Esophagus squamous epithelium (tissue), 5 donors: ENCODE measurements at regions not wholly inside any gene's neighbourhood (a gene's known extent, or its start where the extent isn't known, plus 50 kb on each side); places are given as distances from the start of the nearest gene placed in this dataset.

Experiments used
- DNase-seq: peaks from one replicate; lab custom pipeline; 2025; lab: John Stamatoyannopoulos, UW
- H3K27ac ChIP-seq, 4 donors: fragments of 200-600 bp; sonication (generic); one replicate each; pipeline ENCODE4 v1.5.1; 2016 to 2019; ENCODE audit warnings: mild to moderate bottlenecking in 1 of 4
- H3K27me3 ChIP-seq, 4 donors: fragments of 200-600 bp; sonication (generic); 1 replicate in 3 of 4; 2 replicates in 1 of 4; pipeline versions ENCODE4 v1.5.1 to v1.6.0; 2017 to 2021; ENCODE audit warnings: antibody characterized with exemption in 1 of 4
- H3K36me3 ChIP-seq, 3 donors: fragments of 200-600 bp; sonication (generic); one replicate each; pipeline ENCODE4 v1.5.1; 2016 to 2019
- H3K4me1 ChIP-seq, 3 donors: fragments of 200-600 bp; sonication (generic); one replicate each; pipeline ENCODE4 v1.5.1; 2017 to 2019
- H3K4me3 ChIP-seq, 4 donors: fragments of 200-600 bp; sonication (generic); 1 replicate in 3 of 4; 2 replicates in 1 of 4; pipeline ENCODE4 v1.5.1; 2016 to 2019; ENCODE audit warnings: mild to moderate bottlenecking in 2 of 4, moderate library complexity in 1 of 4
- H3K9me3 ChIP-seq, 3 donors: fragments of 200-600 bp; sonication (generic); one replicate each; pipeline ENCODE4 v1.5.1; 2016 to 2019
- POLR2A ChIP-seq, 4 donors: fragments of 450-650 bp; IDR thresholded peaks; one replicate each; pipeline ENCODE4 v1.6.1; 2017; ENCODE audit warnings: antibody characterized with exemption in 4 of 4, mild to moderate bottlenecking in 4 of 4, moderate library complexity in 3 of 4
- WGBS, 2 donors: methylation state at CpG; one replicate each; pipeline ENCODE4 v1.1.5; 2018; 5-methylcytosine and 5-hydroxymethylcytosine counted together
- intact Hi-C: fragments of 100-400 bp; cut with DNase I; formaldehyde crosslinking; loops from one replicate; pipeline ENCODE4 v1.15.0; 2022
- TF ChIP-seq, protein P1 (sequence below), 6 experiments: fragments of 450-650 bp in 4 of 6; fragments of 200-600 bp in 2 of 6; sonication (generic) in 2 of 6; IDR thresholded peaks; one replicate each; pipeline ENCODE4 v1.5.1; 2016 to 2019; ENCODE audit warnings: antibody characterized with exemption in 6 of 6, mild to moderate bottlenecking in 4 of 6, moderate library complexity in 4 of 6
- donor health status: DM: yes; HTN: yes; CAD: no.

DNA sequence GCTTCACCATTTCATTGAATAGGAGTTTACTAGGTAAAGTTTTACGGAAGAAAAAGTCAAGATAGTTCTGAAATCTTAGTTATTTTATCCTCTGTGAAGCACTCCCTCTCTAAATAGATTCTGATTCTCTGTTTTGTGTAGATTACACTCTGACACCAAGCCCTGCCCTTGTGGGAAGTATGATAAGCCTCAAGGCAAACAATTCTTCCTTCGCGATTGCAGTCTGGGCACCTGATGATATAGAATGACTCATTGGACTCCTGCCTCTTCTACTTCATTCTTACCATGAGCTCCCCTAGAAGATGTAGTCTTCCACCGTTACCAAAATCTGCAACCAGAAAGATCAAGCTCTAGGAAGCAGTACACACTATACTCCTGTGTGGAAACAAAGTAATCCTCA, 626.9 kb upstream of the PTGER4 start:
- Histone ChIP-seq H3K4me3 (no peak overlapping the region), H3K4me1 (peaks cover 0 to 6% (median 0%) of the 10 kb centered on the region in 3 donors), H3K27ac (no peak overlapping the region), H3K36me3 (no peaks in the 10 kb centered on the region), H3K9me3 (no peaks in the 10 kb centered on the region), H3K27me3 (no peaks in the 10 kb centered on the region)
- intact Hi-C loops = no loop called here
- no peak for DNase-seq
- 35 to 70% methylated on average over 4 of the region's 4 CpGs for WGBS, 2 donors
- TF ChIP-seq, protein P1, sequence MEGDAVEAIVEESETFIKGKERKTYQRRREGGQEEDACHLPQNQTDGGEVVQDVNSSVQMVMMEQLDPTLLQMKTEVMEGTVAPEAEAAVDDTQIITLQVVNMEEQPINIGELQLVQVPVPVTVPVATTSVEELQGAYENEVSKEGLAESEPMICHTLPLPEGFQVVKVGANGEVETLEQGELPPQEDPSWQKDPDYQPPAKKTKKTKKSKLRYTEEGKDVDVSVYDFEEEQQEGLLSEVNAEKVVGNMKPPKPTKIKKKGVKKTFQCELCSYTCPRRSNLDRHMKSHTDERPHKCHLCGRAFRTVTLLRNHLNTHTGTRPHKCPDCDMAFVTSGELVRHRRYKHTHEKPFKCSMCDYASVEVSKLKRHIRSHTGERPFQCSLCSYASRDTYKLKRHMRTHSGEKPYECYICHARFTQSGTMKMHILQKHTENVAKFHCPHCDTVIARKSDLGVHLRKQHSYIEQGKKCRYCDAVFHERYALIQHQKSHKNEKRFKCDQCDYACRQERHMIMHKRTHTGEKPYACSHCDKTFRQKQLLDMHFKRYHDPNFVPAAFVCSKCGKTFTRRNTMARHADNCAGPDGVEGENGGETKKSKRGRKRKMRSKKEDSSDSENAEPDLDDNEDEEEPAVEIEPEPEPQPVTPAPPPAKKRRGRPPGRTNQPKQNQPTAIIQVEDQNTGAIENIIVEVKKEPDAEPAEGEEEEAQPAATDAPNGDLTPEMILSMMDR (IDR thresholded peaks at IDR 0.05) = no peak
- TF ChIP-seq POLR2A (IDR thresholded peaks at IDR 0.05) = no peak

DNA sequence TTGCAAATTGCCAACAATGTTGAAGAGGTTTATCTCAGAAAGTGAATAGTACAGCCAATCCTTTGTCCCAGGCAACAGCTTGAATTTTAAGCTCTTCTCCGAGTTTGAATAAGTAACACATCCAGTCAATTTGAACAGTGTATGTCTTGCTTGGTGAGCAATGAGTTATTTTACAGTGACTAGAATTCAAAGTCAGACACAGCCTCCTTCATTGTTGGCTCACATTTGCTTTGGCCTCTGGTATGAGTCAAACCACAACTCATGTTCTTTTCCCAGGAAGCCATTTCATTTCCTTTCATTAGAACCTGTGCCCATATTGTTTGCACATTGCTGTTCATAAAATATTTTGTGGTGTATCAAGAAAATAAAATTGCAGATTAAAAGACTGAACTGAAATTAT, 622.0 kb upstream of the DAB2 start:
- TF ChIP-seq, protein P1 (IDR thresholded peaks at IDR 0.05) = no peak
- no peak for TF ChIP-seq POLR2A (IDR thresholded peaks at IDR 0.05)
- 36 to 48% methylated on average over 1 of the region's 1 CpG for WGBS, 2 donors
- no peaks in the 10 kb centered on the region for H3K9me3 ChIP-seq
- no peak for DNase-seq
- H3K36me3 ChIP-seq = no peaks in the 10 kb centered on the region
- no peak overlapping the region for H3K4me3 ChIP-seq
- no peaks in the 10 kb centered on the region for H3K27me3 ChIP-seq
- intact Hi-C loops = no loop called here
- no peak overlapping the region for H3K27ac ChIP-seq
- H3K4me1 ChIP-seq = no peaks in the 10 kb centered on the region

DNA sequence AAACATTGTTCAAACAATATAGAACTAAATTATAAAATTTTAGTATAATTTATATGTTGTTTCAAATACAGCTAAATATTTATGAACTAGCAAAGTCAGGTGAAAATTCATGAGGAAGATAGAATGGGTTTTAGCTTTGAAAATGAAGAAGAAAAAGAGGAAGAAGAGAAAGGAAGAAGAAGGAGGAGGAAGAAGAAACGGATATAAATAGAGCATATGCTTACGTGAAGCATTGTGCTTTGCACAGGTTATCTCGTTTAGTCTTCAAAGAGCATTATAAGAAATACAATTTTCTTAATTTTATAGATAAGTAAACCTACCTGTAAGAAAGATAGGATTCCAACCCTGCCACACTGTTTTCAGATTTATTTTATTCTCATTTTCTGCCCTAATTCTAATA, 620.6 kb upstream of the DAB2 start:
- intact Hi-C loops = no loop called here
- TF ChIP-seq, protein P1 (IDR thresholded peaks at IDR 0.05) = no peak
- no peak for TF ChIP-seq POLR2A (IDR thresholded peaks at IDR 0.05)
- no peaks in the 10 kb centered on the region for H3K9me3 ChIP-seq
- DNase-seq = no peak
- no peaks in the 10 kb centered on the region for H3K27me3 ChIP-seq
- no peaks in the 10 kb centered on the region for H3K36me3 ChIP-seq
- H3K4me3 ChIP-seq = no peak overlapping the region
- WGBS, 2 donors = 70 to 85% methylated on average over 3 of the region's 3 CpGs
- H3K27ac ChIP-seq = no peak overlapping the region
- H3K4me1 ChIP-seq = no peaks in the 10 kb centered on the region

DNA sequence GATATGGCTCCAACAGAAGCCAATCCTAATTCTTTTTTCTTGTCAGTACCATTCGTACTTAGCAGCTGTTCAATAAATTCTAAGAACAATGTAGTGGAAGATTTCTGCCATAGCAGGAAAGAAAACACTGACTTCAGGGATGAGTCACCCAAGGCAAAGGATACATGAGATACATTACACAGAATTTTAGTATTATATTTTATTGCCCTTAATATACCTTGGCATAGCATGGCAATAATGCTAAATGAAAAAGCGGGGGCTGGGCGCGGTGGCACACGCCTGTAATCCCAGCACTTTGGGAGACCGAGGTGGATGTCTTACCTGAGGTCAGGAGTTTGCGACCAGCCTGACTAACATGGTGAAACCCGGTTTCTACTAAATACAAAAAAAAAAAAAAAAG, 619.1 kb upstream of the DAB2 start:
- Histone ChIP-seq H3K4me1 (no peaks in the 10 kb centered on the region), H3K36me3 (no peaks in the 10 kb centered on the region), H3K4me3 (no peak overlapping the region), H3K27ac (no peak overlapping the region), H3K27me3 (no peaks in the 10 kb centered on the region), H3K9me3 (no peaks in the 10 kb centered on the region)
- intact Hi-C loops = no loop called here
- no peak for DNase-seq
- 87 to 93% methylated on average over 8 of the region's 8 CpGs for WGBS, 2 donors
- TF ChIP-seq, protein P1 (IDR thresholded peaks at IDR 0.05) = no peak
- no peak for TF ChIP-seq POLR2A (IDR thresholded peaks at IDR 0.05)

DNA sequence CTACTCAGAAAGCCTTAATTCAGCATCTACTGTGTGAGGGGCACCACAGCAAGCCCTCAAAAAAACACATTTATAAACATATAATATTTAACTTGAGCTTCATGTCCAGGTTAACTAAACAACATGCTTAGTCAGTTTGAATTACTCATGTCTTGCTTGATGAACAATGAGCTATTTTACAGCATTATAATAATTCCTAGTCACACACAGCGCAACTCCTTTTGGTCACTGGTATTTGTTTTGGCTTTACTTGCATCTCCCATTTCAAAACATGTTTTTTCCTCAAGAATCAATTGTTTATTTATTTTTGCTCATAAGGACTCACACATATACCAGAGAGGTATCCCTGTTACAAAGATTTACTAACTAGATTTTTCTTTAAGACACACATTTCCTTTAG, 616.7 kb upstream of the DAB2 start:
- Histone ChIP-seq H3K36me3 (no peaks in the 10 kb centered on the region), H3K27ac (no peak overlapping the region), H3K9me3 (no peaks in the 10 kb centered on the region), H3K4me3 (no peak overlapping the region), H3K4me1 (no peaks in the 10 kb centered on the region), H3K27me3 (no peaks in the 10 kb centered on the region)
- TF ChIP-seq, protein P1 (IDR thresholded peaks at IDR 0.05) = no peak
- TF ChIP-seq POLR2A (IDR thresholded peaks at IDR 0.05) = no peak
- intact Hi-C loops = no loop called here
- WGBS, 2 donors = 72 to 81% methylated on average over 1 of the region's 1 CpG
- no peak for DNase-seq
